ENCODE measurements at regions not wholly inside any gene's neighbourhood (a gene's known extent, or its start where the extent isn't known, plus 50 kb on each side); places are given as distances from the start of the nearest gene placed in this dataset.
A peak's percentile ranks its signal among the peaks of the same experiment; 100 is the strongest.

GRCh38 chr12:125971981-125972380 lies 906.7 kb downstream of the AACS start:
- DNase-seq (ENCODE audit: extremely low spot score), result no peak
- no peaks in the 10 kb centered on the region for H3K9me3 ChIP-seq
- 91% methylated on average over 3 of the region's 3 CpGs for WGBS
- no peak overlapping the region for H3K4me3 ChIP-seq
- TF ChIP-seq POLR2AphosphoS5 (IDR thresholded peaks at IDR 0.05) (no peak), CTCF (IDR thresholded peaks at IDR 0.05) (no peak), EP300 (IDR thresholded peaks at IDR 0.05) (no peak), POLR2A (IDR thresholded peaks at IDR 0.05; ENCODE audit: low read depth) (no peak)
- no peaks in the 10 kb centered on the region for H3K36me3 ChIP-seq
- no peaks in the 10 kb centered on the region for H3K27me3 ChIP-seq
- H3K27ac ChIP-seq (replicated peaks in 1 of 4), result no peak overlapping the region
- intact Hi-C loops (cut with DNase I), result no loop called here
- H3K4me1 ChIP-seq, result no peaks in the 10 kb centered on the region

DNA sequence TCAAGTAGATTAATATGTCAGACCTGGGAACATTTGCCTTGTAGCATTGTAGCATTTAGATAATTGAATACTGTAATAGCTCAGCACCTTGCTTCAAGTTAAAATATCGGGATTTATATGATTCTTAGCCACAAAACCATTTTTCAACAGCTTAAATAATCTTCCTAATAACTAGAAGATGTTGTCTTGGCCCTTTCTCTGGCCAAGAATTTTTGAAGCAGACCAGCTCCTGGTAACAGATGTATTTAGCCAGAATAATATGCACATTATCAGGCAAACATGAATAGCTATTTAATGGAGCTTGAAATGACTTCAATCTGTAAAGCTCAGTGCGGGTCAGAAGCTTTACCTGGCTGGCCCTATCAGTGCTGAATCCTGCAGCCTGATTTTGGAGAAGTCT lies 913.1 kb downstream of the AACS start:
- H3K36me3 ChIP-seq, result no peaks in the 10 kb centered on the region
- H3K4me3 ChIP-seq, result no peak overlapping the region
- no peak for DNase-seq (ENCODE audit: extremely low spot score)
- intact Hi-C loops (cut with DNase I), result no loop called here
- no peak overlapping the region for H3K27ac ChIP-seq (replicated peaks in 1 of 4)
- peaks cover 0 to 3% (median 1%) of the 10 kb centered on the region in 4 donors for H3K27me3 ChIP-seq
- TF ChIP-seq CTCF (IDR thresholded peaks at IDR 0.05), result no peak
- no peak for TF ChIP-seq POLR2AphosphoS5 (IDR thresholded peaks at IDR 0.05)
- no peak for TF ChIP-seq POLR2A (IDR thresholded peaks at IDR 0.05; ENCODE audit: low read depth)
- no peak for TF ChIP-seq EP300 (IDR thresholded peaks at IDR 0.05)
- no peaks in the 10 kb centered on the region for H3K9me3 ChIP-seq
- WGBS, result 34% methylated on average over 2 of the region's 2 CpGs
- peaks cover 0 to 6% (median 2%) of the 10 kb centered on the region in 4 donors for H3K4me1 ChIP-seq

DNA sequence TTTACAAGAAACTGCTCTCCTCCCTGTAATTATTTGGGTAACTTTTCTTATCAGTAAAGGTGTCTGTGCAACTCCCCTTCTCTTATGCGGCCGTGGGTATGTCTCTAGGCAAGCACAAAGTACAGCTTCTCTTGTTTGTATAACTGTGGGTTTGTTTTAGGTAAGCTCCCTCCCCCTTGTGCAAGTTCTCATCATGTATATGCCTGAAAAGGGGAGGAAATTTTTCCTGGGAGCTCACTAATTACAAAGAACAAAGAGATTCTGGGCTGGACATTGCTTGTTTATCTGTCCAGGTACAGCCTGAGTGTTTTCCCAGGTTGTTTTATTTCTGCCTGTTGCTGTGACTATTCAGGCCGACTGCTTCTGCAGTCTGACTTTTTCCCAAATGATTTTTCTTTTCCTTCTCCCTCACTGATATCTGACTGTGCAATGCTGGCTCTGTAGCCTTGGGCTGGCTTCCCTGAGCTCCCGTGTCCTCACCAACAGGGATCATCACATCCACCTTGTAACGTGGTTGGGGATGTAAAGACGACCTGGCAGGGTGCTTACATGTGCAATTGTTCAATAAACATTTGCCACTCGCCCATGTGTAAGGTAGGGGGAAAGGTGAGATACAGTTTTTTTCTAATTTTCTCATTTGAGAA lies 916.5 kb downstream of the AACS start:
- WGBS, result 56% methylated on average over 7 of the region's 7 CpGs
- Histone ChIP-seq H3K9me3 (no peaks in the 10 kb centered on the region), H3K4me3 (no peak overlapping the region), H3K4me1 (peaks cover 5 to 17% (median 15%) of the 10 kb centered on the region in 4 donors), H3K36me3 (no peaks in the 10 kb centered on the region), H3K27ac (replicated peaks in 1 of 4) (no peak overlapping the region), H3K27me3 (peaks cover 0 to 34% (median 5%) of the 10 kb centered on the region in 4 donors)
- intact Hi-C loops (cut with DNase I), result no loop called here
- TF ChIP-seq POLR2A (IDR thresholded peaks at IDR 0.05; ENCODE audit: low read depth) (no peak), POLR2AphosphoS5 (IDR thresholded peaks at IDR 0.05) (no peak), CTCF (IDR thresholded peaks at IDR 0.05) (no peak), EP300 (IDR thresholded peaks at IDR 0.05) (no peak)
- no peak for DNase-seq (ENCODE audit: extremely low spot score)

GRCh38 chr12:125983094-125983783 lies 918.0 kb downstream of the AACS start:
- no peak for DNase-seq (ENCODE audit: extremely low spot score)
- Histone ChIP-seq H3K9me3 (no peaks in the 10 kb centered on the region), H3K4me3 (peak overlapping the region; percentile 49 to 64 (median 56)), H3K27me3 (peaks cover 0 to 34% (median 5%) of the 10 kb centered on the region in 4 donors), H3K36me3 (no peaks in the 10 kb centered on the region), H3K4me1 (peaks cover 5 to 17% (median 15%) of the 10 kb centered on the region in 4 donors), H3K27ac (replicated peaks in 1 of 4) (peak overlapping the region in 3 of 4 donors; percentile 57 to 68 (median 63))
- 0% methylated on average over 1 of the region's 24 CpGs for WGBS
- TF ChIP-seq EP300 (IDR thresholded peaks at IDR 0.05) (no peak), POLR2A (IDR thresholded peaks at IDR 0.05; ENCODE audit: low read depth) (no peak), CTCF (IDR thresholded peaks at IDR 0.05) (no peak), POLR2AphosphoS5 (IDR thresholded peaks at IDR 0.05) (no peak)
- intact Hi-C loops (cut with DNase I), result no loop called here
